ENCODE measurements at regions not wholly inside any gene's neighbourhood (a gene's known extent, or its start where the extent isn't known, plus 50 kb on each side); places are given as distances from the start of the nearest gene placed in this dataset.

DNA sequence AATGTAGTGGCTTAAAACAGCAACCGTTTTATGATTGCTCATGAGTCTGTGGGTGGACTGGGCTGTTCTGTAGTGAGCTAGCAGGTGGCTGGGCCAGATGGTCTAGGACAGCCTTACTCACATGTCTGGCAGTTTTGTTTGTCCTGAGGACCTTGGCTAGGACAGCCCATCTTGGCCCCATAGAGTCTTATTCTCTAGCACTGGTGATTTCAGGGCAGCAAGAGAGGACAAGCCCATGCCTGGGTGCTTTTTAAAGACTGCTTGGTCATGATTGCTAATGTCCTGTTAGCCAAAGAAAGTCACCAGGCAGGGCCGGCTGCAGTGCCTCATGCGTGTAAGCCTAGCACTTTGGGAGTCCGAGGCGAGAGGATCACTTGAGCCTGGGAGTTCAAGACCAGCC lies 139.8 kb downstream of the KATNIP start:
- H3K4me3 ChIP-seq (ENCODE audit: low read depth, low read length), result no peak overlapping the region
- H3K9me3 ChIP-seq (ENCODE audit: severe bottlenecking), result no peaks in the 10 kb centered on the region
- H3K27me3 ChIP-seq (ENCODE audit: insufficient read depth, low read depth, severe bottlenecking), result no peaks in the 10 kb centered on the region
- peak overlapping the region; percentile 81 for H3K27ac ChIP-seq
- TF ChIP-seq, protein P1, sequence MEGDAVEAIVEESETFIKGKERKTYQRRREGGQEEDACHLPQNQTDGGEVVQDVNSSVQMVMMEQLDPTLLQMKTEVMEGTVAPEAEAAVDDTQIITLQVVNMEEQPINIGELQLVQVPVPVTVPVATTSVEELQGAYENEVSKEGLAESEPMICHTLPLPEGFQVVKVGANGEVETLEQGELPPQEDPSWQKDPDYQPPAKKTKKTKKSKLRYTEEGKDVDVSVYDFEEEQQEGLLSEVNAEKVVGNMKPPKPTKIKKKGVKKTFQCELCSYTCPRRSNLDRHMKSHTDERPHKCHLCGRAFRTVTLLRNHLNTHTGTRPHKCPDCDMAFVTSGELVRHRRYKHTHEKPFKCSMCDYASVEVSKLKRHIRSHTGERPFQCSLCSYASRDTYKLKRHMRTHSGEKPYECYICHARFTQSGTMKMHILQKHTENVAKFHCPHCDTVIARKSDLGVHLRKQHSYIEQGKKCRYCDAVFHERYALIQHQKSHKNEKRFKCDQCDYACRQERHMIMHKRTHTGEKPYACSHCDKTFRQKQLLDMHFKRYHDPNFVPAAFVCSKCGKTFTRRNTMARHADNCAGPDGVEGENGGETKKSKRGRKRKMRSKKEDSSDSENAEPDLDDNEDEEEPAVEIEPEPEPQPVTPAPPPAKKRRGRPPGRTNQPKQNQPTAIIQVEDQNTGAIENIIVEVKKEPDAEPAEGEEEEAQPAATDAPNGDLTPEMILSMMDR (IDR thresholded peaks at IDR 0.05; ENCODE audit: low read depth, low read length), result no peak
- peak; percentile 83 for DNase-seq
- H3K36me3 ChIP-seq, result no peaks in the 10 kb centered on the region

DNA sequence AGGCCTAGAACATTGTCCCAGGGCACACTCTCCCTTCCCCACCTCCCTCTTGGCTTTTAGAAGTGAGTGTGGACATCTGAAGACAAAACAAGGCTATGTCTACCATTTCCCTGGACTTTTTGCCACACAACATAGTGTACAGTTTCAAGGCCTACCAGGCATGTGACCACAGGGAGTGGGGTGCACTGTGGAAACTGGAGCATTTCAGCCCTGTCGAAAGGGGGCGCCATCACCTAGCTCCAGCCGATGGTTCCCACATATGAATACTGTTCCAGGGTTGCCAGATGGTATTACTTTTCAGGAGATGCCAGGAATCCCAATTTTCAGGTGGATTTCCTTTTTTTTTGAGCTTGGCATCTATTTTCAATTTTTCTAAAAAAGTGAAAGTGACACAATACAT lies 140.7 kb downstream of the KATNIP start:
- Histone ChIP-seq H3K27me3 (ENCODE audit: insufficient read depth, low read depth, severe bottlenecking) (no peaks in the 10 kb centered on the region), H3K4me3 (ENCODE audit: low read depth, low read length) (no peak overlapping the region), H3K9me3 (ENCODE audit: severe bottlenecking) (no peaks in the 10 kb centered on the region), H3K36me3 (no peaks in the 10 kb centered on the region), H3K27ac (peak overlapping the region; percentile 81)
- TF ChIP-seq, protein P1 (IDR thresholded peaks at IDR 0.05; ENCODE audit: low read depth, low read length), result peak; percentile 71
- peak; percentile 66 for DNase-seq

DNA sequence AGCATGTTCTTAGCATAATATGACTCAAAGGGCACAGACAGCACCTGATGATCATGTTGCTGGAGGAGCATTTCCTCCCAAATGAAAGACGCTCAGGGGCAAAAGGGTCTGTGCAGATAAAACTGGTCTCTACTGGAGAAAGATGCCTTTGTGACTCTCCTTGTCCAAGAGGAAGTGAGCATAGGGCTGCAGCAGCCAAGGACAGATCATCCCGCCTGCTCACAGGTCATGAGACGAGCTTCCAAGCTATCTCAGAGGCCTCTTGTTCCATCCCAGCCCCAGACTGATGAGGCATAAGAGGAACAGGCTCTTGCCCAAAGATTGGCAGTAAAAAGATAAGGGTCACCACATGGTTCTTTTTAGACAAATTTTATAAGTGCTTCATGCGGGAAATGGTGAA lies 141.8 kb downstream of the KATNIP start:
- no peak overlapping the region for H3K27ac ChIP-seq
- no peak overlapping the region for H3K4me3 ChIP-seq (ENCODE audit: low read depth, low read length)
- H3K9me3 ChIP-seq (ENCODE audit: severe bottlenecking), result no peaks in the 10 kb centered on the region
- H3K36me3 ChIP-seq, result no peaks in the 10 kb centered on the region
- TF ChIP-seq, protein P1 (IDR thresholded peaks at IDR 0.05; ENCODE audit: low read depth, low read length), result no peak
- H3K27me3 ChIP-seq (ENCODE audit: insufficient read depth, low read depth, severe bottlenecking), result no peaks in the 10 kb centered on the region
- DNase-seq, result no peak

DNA sequence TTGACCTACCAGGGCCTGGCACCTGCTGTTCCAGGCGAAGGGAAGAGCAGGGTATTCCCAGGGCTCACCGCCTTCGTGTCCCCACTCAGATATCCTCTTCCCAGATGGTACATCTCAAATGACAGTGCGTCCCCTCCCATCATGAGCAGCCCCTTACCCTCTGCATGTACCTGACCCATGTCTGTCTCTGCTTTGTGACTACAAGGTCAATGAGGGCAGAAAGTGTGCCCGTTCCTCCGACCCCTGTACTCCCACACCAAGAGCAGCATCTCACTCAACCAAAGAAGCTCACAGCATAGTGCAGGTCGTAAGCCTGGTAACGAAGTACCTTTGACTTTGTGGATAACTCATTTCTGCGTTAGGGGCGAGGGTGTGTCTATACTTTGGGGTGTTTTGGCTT lies 142.6 kb downstream of the KATNIP start:
- Histone ChIP-seq H3K27me3 (ENCODE audit: insufficient read depth, low read depth, severe bottlenecking) (no peaks in the 10 kb centered on the region), H3K27ac (no peak overlapping the region), H3K9me3 (ENCODE audit: severe bottlenecking) (no peaks in the 10 kb centered on the region), H3K36me3 (no peaks in the 10 kb centered on the region), H3K4me3 (ENCODE audit: low read depth, low read length) (no peak overlapping the region)
- TF ChIP-seq, protein P1 (IDR thresholded peaks at IDR 0.05; ENCODE audit: low read depth, low read length), result no peak
- DNase-seq, result no peak

DNA sequence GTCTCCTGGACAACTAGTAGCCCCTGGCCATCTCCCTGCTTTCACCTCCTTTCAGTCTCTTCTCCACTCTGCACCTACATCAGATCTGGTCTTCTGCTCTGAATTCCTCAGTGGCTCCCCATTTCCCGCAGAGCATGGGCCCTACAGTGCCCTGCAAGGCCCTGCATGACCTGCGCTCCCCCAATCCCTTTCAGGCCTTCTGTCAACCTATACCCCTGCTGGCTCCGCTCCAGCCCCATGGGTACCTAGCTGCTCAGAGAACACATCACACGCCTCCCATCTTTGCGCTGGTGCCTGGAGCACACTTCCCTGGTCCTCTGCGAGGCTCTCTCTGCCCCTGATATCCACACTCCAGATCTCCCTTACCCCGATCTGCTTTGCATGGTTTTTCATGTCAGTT lies 145.2 kb downstream of the KATNIP start:
- no peak for DNase-seq
- Histone ChIP-seq H3K36me3 (peaks cover 5% of the 10 kb centered on the region; the same call in 1 of the 2 replicates), H3K9me3 (ENCODE audit: severe bottlenecking) (no peaks in the 10 kb centered on the region), H3K4me3 (ENCODE audit: low read depth, low read length) (no peak overlapping the region), H3K27ac (no peak overlapping the region), H3K27me3 (ENCODE audit: insufficient read depth, low read depth, severe bottlenecking) (no peaks in the 10 kb centered on the region)
- TF ChIP-seq, protein P1 (IDR thresholded peaks at IDR 0.05; ENCODE audit: low read depth, low read length), result no peak

DNA sequence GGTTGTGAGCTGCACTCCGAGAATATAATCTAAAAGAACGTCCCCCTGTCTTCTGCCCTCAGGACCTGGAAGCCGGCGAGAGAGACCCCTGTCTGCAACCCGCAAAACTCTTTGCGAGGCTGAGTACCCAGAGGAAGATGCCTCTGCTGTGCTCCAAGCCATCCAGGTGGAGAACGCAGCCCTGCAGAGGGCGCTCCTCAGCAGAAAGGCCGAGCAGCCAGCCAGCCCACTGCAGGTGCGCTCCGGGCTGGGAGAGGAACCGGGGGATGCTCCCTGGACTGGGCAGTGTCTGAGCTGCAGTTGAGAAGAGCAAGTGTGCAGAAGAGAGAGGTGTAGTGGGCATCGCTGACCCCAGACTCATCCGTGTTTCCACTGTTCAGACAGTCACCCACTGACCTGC lies 148.3 kb downstream of the KATNIP start:
- no peaks in the 10 kb centered on the region for H3K27me3 ChIP-seq (ENCODE audit: insufficient read depth, low read depth, severe bottlenecking)
- peaks cover 5% of the 10 kb centered on the region; the same call in 1 of the 2 replicates for H3K36me3 ChIP-seq
- no peak overlapping the region for H3K4me3 ChIP-seq (ENCODE audit: low read depth, low read length)
- H3K9me3 ChIP-seq (ENCODE audit: severe bottlenecking), result no peaks in the 10 kb centered on the region
- TF ChIP-seq, protein P1 (IDR thresholded peaks at IDR 0.05; ENCODE audit: low read depth, low read length), result peak; percentile 98
- DNase-seq, result peak; percentile 90
- H3K27ac ChIP-seq, result peak overlapping the region; percentile 45
